ENCODE measurements at regions not wholly inside any gene's neighbourhood (a gene's known extent, or its start where the extent isn't known, plus 50 kb on each side); places are given as distances from the start of the nearest gene placed in this dataset.

- DNase-seq, result no peak
These were observed 65.1 kb upstream of the DUSP22 start for GRCh38 chr6:227074-227782.

- no peak for DNase-seq
These were observed 64.4 kb upstream of the DUSP22 start for GRCh38 chr6:227812-228338.

GRCh38 chr6:228881-229651 lies 63.2 kb upstream of the DUSP22 start:
- no peak for DNase-seq

- DNase-seq, result no peak
These were observed 60.5 kb upstream of the DUSP22 start for GRCh38 chr6:231779-232178.

GRCh38 chr6:232982-233640 lies 59.2 kb upstream of the DUSP22 start:
- DNase-seq, result no peak

- no peak for DNase-seq
These were observed 57.4 kb upstream of the DUSP22 start for GRCh38 chr6:234706-235372.

GRCh38 chr6:235763-236360 lies 56.4 kb upstream of the DUSP22 start:
- DNase-seq, result peak; percentile 84

GRCh38 chr6:236519-236918 lies 55.8 kb upstream of the DUSP22 start:
- no peak for DNase-seq

GRCh38 chr6:240151-240550 lies 52.1 kb upstream of the DUSP22 start:
- no peak for DNase-seq

- no peak for DNase-seq
These were observed 50.9 kb upstream of the DUSP22 start for GRCh38 chr6:241336-241865.

Data from activated effector memory CD4-positive, alpha-beta T cell treated with anti-CD3 and anti-CD28 coated beads, Interleukin-2, amount 50 U/mL, for 16 hours (primary cell).